Esophagus muscularis mucosa (tissue), 4 donors: ENCODE measurements at regions not wholly inside any gene's neighbourhood (a gene's known extent, or its start where the extent isn't known, plus 50 kb on each side); places are given as distances from the start of the nearest gene placed in this dataset.

Experiments used
- DNase-seq: peaks from one replicate; pipeline ENCODE4 v3.0.0-alpha.2; 2017; ENCODE audit errors: extremely low spot score
- H3K27ac ChIP-seq, 4 donors: fragments of 200-600 bp; sonication (generic); replicated peaks in 1 of 4; 1 replicate in 3 of 4; 2 replicates in 1 of 4; pipeline ENCODE4 v1.5.1; 2016 to 2019; ENCODE audit warnings: mild to moderate bottlenecking in 1 of 4
- H3K27me3 ChIP-seq, 4 donors: fragments of 200-600 bp; sonication (generic); one replicate each; pipeline versions ENCODE4 v1.5.1 to v1.6.0; 2016 to 2019
- H3K36me3 ChIP-seq, 4 donors: fragments of 200-600 bp; sonication (generic); one replicate each; pipeline ENCODE4 v1.5.1; 2016 to 2019
- H3K4me1 ChIP-seq, 4 donors: fragments of 200-600 bp; sonication (generic); one replicate each; pipeline ENCODE4 v1.5.1; 2016 to 2019
- H3K4me3 ChIP-seq, 4 donors: fragments of 200-600 bp; sonication (generic); 1 replicate in 2 of 4; 2 replicates in 2 of 4; pipeline ENCODE4 v1.5.1; 2016 to 2019; ENCODE audit warnings: mild to moderate bottlenecking in 4 of 4, moderate library complexity in 1 of 4
- H3K9me3 ChIP-seq, 4 donors: fragments of 200-600 bp; sonication (generic); 1 replicate in 3 of 4; 2 replicates in 1 of 4; pipeline ENCODE4 v1.5.1; 2016 to 2019
- EP300 ChIP-seq: sonication (generic); formaldehyde crosslinking; IDR thresholded peaks from one replicate; pipeline ENCODE4 v1.6.1; 2017; ENCODE audit warnings: antibody characterized with exemption
- POLR2A ChIP-seq: fragments of 450-650 bp; IDR thresholded peaks from one replicate; pipeline ENCODE4 v1.6.1; 2017; ENCODE audit warnings: antibody characterized with exemption, moderate library complexity, mild to moderate bottlenecking, low read depth
- POLR2AphosphoS5 ChIP-seq, 2 donors: sonication (generic); formaldehyde crosslinking; IDR thresholded peaks; one replicate each; pipeline ENCODE4 v1.6.1; 2017; ENCODE audit warnings: antibody characterized with exemption in 2 of 2
- WGBS: methylation state at CpG from one replicate; pipeline ENCODE4 v1.1.5; 2018; 5-methylcytosine and 5-hydroxymethylcytosine counted together
- intact Hi-C: fragments of 100-400 bp; cut with DNase I; formaldehyde crosslinking; loops from one replicate; pipeline ENCODE4 v1.15.1; 2023
- TF ChIP-seq, protein P1 (sequence below), 3 experiments: fragments of 200-600 bp in 2 of 3; fragments of 450-650 bp in 1 of 3; sonication (generic) in 2 of 3; IDR thresholded peaks; one replicate each; pipeline ENCODE4 v1.5.1; 2017 to 2019; ENCODE audit warnings: antibody characterized with exemption in 3 of 3, mild to moderate bottlenecking in 2 of 3, moderate library complexity in 1 of 3

DNA sequence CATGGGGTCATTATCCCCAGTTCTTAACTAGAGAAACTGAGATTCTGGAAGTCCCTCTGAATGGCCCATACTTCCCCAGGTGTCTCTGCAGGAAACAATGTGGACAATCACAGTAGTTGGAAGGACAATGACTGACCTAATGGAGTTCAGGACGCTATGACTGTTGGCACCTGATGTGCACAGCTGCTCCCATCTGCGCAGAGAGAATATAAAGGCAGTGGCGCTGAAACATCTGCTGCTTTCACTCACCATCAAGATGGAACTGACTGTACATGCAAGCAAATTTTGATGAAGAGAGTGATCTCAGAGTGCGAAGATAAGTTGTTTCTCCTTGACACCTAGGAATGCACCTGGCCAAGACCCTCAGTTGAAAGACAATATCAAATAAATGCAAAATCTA is 395.7 kb upstream of the ASIC2 start:
- Histone ChIP-seq H3K27ac (no peak overlapping the region), H3K9me3 (peaks cover 0 to 5% (median 2%) of the 10 kb centered on the region in 4 donors), H3K4me3 (no peak overlapping the region), H3K4me1 (no peaks in the 10 kb centered on the region), H3K36me3 (no peaks in the 10 kb centered on the region), H3K27me3 (peaks cover 0 to 13% (median 0%) of the 10 kb centered on the region in 4 donors)
- TF ChIP-seq, protein P1, sequence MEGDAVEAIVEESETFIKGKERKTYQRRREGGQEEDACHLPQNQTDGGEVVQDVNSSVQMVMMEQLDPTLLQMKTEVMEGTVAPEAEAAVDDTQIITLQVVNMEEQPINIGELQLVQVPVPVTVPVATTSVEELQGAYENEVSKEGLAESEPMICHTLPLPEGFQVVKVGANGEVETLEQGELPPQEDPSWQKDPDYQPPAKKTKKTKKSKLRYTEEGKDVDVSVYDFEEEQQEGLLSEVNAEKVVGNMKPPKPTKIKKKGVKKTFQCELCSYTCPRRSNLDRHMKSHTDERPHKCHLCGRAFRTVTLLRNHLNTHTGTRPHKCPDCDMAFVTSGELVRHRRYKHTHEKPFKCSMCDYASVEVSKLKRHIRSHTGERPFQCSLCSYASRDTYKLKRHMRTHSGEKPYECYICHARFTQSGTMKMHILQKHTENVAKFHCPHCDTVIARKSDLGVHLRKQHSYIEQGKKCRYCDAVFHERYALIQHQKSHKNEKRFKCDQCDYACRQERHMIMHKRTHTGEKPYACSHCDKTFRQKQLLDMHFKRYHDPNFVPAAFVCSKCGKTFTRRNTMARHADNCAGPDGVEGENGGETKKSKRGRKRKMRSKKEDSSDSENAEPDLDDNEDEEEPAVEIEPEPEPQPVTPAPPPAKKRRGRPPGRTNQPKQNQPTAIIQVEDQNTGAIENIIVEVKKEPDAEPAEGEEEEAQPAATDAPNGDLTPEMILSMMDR (IDR thresholded peaks at IDR 0.05): no peak
- TF ChIP-seq POLR2A (no peak), EP300 (no peak), POLR2AphosphoS5 (IDR thresholded peaks at IDR 0.05) (no peak)
- no peak for DNase-seq
- intact Hi-C loops: no loop called here
- 78% methylated on average over 4 of the region's 4 CpGs for WGBS

DNA sequence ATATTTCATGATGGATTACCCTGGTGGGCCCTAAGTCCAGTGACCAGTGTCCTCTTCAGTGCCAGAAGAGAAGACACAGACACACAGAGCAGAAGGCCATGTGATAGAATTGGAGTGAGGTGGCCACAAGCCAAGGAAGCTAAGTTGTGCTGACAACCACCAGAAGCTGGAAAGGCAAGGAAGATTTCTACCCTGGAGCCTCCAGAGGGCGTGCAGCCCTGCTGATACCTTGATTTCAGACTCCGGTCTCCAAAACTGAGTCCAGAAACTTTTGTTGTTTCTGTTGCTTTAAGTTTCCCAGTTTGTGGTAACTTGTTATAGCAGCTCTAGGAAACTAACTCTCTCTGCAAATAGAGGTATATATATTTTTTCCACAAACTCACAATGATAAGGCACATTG is 396.6 kb upstream of the ASIC2 start:
- WGBS: 76% methylated on average over 2 of the region's 2 CpGs
- no peak for DNase-seq
- no peak overlapping the region for H3K27ac ChIP-seq
- H3K9me3 ChIP-seq: peaks cover 0 to 5% (median 2%) of the 10 kb centered on the region in 4 donors
- TF ChIP-seq POLR2AphosphoS5 (IDR thresholded peaks at IDR 0.05) (no peak), EP300 (no peak), POLR2A (no peak)
- TF ChIP-seq, protein P1 (IDR thresholded peaks at IDR 0.05): no peak
- peaks cover 0 to 21% (median 0%) of the 10 kb centered on the region in 4 donors for H3K27me3 ChIP-seq
- no peaks in the 10 kb centered on the region for H3K4me1 ChIP-seq
- intact Hi-C loops: no loop called here
- H3K4me3 ChIP-seq: no peak overlapping the region
- no peaks in the 10 kb centered on the region for H3K36me3 ChIP-seq

DNA sequence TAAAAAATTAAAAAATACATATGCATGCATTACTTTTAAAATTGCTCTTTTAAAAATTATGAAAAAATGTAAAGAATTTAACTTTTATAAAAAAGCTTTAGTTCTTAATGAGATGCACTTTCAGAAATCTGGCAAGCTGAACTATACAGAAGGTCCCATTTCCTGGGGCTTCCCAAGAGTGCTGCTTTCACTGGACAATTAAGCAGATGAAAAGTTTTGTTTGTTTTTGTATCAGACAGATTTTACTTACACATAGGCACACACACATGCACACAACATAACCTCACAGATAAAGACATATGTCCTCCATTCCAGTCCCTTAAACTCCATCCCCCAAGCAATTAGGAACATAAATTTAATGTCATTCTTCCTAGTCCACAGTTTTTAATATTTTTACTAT is 402.3 kb upstream of the ASIC2 start:
- no peak overlapping the region for H3K27ac ChIP-seq
- no peak for DNase-seq
- no peaks in the 10 kb centered on the region for H3K4me1 ChIP-seq
- TF ChIP-seq, protein P1 (IDR thresholded peaks at IDR 0.05): no peak
- TF ChIP-seq POLR2AphosphoS5 (IDR thresholded peaks at IDR 0.05): no peak
- TF ChIP-seq POLR2A: no peak
- TF ChIP-seq EP300: no peak
- H3K4me3 ChIP-seq: no peak overlapping the region
- H3K36me3 ChIP-seq: no peaks in the 10 kb centered on the region
- no peaks in the 10 kb centered on the region for H3K9me3 ChIP-seq
- peaks cover 0 to 32% (median 0%) of the 10 kb centered on the region in 4 donors for H3K27me3 ChIP-seq
- intact Hi-C loops: no loop called here

- no peaks in the 10 kb centered on the region for H3K9me3 ChIP-seq
- TF ChIP-seq, protein P1 (IDR thresholded peaks at IDR 0.05): no peak
- TF ChIP-seq POLR2AphosphoS5 (IDR thresholded peaks at IDR 0.05) (no peak), EP300 (no peak), POLR2A (no peak)
- no peaks in the 10 kb centered on the region for H3K4me1 ChIP-seq
- peaks cover 0 to 32% (median 0%) of the 10 kb centered on the region in 4 donors for H3K27me3 ChIP-seq
- intact Hi-C loops: no loop called here
- 35% methylated on average over 6 of the region's 6 CpGs for WGBS
- DNase-seq: no peak
- H3K36me3 ChIP-seq: no peaks in the 10 kb centered on the region
- H3K27ac ChIP-seq: no peak overlapping the region
- no peak overlapping the region for H3K4me3 ChIP-seq
Observed at GRCh38 chr17:33696102-33696501, 403.0 kb upstream of the ASIC2 start.

DNA sequence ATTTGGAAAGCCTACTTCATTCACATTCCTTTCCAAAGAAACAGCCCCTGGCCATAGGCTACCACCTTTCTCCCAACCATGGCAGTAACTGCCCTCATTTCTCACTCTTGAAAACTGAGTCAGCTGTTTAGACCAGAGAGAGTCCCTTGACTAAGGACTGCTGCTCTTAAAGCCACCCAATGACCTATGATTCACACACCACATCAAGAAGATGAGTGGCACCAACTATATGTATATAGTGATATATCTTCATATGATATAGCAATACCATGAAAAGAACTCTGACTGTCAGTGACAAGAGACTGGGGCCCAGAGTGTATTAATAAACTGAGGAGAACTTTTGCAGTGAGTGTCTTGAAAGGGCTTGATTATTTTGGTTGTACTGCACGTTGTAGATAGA is 404.5 kb upstream of the ASIC2 start:
- WGBS: 83% methylated on average over 1 of the region's 1 CpG
- intact Hi-C loops: no loop called here
- H3K9me3 ChIP-seq: no peaks in the 10 kb centered on the region
- no peaks in the 10 kb centered on the region for H3K4me1 ChIP-seq
- H3K4me3 ChIP-seq: no peak overlapping the region
- H3K36me3 ChIP-seq: no peaks in the 10 kb centered on the region
- H3K27ac ChIP-seq: no peak overlapping the region
- H3K27me3 ChIP-seq: peaks cover 0 to 42% (median 0%) of the 10 kb centered on the region in 4 donors
- no peak for DNase-seq
- TF ChIP-seq EP300 (no peak), POLR2A (no peak), POLR2AphosphoS5 (IDR thresholded peaks at IDR 0.05) (no peak)
- TF ChIP-seq, protein P1 (IDR thresholded peaks at IDR 0.05): no peak
